ENCODE measurements at regions not wholly inside any gene's neighbourhood (a gene's known extent, or its start where the extent isn't known, plus 50 kb on each side); places are given as distances from the start of the nearest gene placed in this dataset.
"Not testable (repeated sequence)": the region's sequence is repeated elsewhere in the genome, so short reads cannot be mapped to it uniquely, and the experiment has no call there.

- no peak for DNase-seq (ENCODE audit: low spot score)
Measured at GRCh38 chr18:11464129-11464528, 145.3 kb upstream of the SLC35G4 start.

GRCh38 chr18:11458447-11458846, 150.9 kb upstream of the SLC35G4 start:
- no peak for DNase-seq (ENCODE audit: low spot score)

- DNase-seq (ENCODE audit: low spot score): not testable (repeated sequence)
Measured at GRCh38 chr18:11457853-11458252, 151.5 kb upstream of the SLC35G4 start.

GRCh38 chr18:11454040-11454439, 155.4 kb upstream of the SLC35G4 start:
- no peak for DNase-seq (ENCODE audit: low spot score)

GRCh38 chr18:11444169-11444568, 165.2 kb upstream of the SLC35G4 start:
- DNase-seq (ENCODE audit: low spot score): not testable (repeated sequence)

GRCh38 chr18:11437046-11437445, 172.3 kb upstream of the SLC35G4 start:
- no peak for DNase-seq (ENCODE audit: low spot score)

- DNase-seq (ENCODE audit: low spot score): no peak
Measured at GRCh38 chr18:11432360-11432811, 177.0 kb upstream of the SLC35G4 start.

- DNase-seq (ENCODE audit: low spot score): no peak
Measured at GRCh38 chr18:11429876-11430275, 179.5 kb upstream of the SLC35G4 start.

GRCh38 chr18:11425211-11425610, 184.2 kb upstream of the SLC35G4 start:
- DNase-seq (ENCODE audit: low spot score): no peak

GRCh38 chr18:11419338-11419737, 190.1 kb upstream of the SLC35G4 start:
- no peak for DNase-seq (ENCODE audit: low spot score)

- no peak for DNase-seq (ENCODE audit: low spot score)
Measured at GRCh38 chr18:11412811-11413210, 196.6 kb upstream of the SLC35G4 start.

- no peak for DNase-seq (ENCODE audit: low spot score)
Measured at GRCh38 chr18:11411048-11411447, 198.3 kb upstream of the SLC35G4 start.

- no peak for DNase-seq (ENCODE audit: low spot score)
Measured at GRCh38 chr18:11408555-11409065, 200.8 kb upstream of the SLC35G4 start.

GRCh38 chr18:11407940-11408339, 201.5 kb upstream of the SLC35G4 start:
- DNase-seq (ENCODE audit: low spot score): no peak

- no peak for DNase-seq (ENCODE audit: low spot score)
Measured at GRCh38 chr18:11405804-11406203, 203.6 kb upstream of the SLC35G4 start.

- no peak for DNase-seq (ENCODE audit: low spot score)
Measured at GRCh38 chr18:11400703-11401102, 208.7 kb upstream of the SLC35G4 start.

GRCh38 chr18:11398625-11399024, 210.8 kb upstream of the SLC35G4 start:
- no peak for DNase-seq (ENCODE audit: low spot score)

GRCh38 chr18:11392980-11393885, 216.2 kb upstream of the SLC35G4 start:
- no peak for DNase-seq (ENCODE audit: low spot score)

- no peak for DNase-seq (ENCODE audit: low spot score)
Measured at GRCh38 chr18:11392292-11392691, 217.1 kb upstream of the SLC35G4 start.

- no peak for DNase-seq (ENCODE audit: low spot score)
Measured at GRCh38 chr18:11391661-11392060, 217.7 kb upstream of the SLC35G4 start.

GRCh38 chr18:11388755-11389680, 220.4 kb upstream of the SLC35G4 start:
- no peak for DNase-seq (ENCODE audit: low spot score)

- DNase-seq (ENCODE audit: low spot score): peak; percentile 51
Measured at GRCh38 chr18:11387880-11388279, 221.5 kb upstream of the SLC35G4 start.
